Globus pallidus (tissue), 1 donor: ENCODE measurements at regions not wholly inside any gene's neighbourhood (a gene's known extent, or its start where the extent isn't known, plus 50 kb on each side); places are given as distances from the start of the nearest gene placed in this dataset.
A peak's percentile ranks its signal among the peaks of the same experiment; 100 is the strongest.

ENCODE experiments used
- DNase-seq: peaks from one replicate; pipeline ENCODE4 v3.0.0-alpha.2; 2015; ENCODE audit warnings: low spot score

DNA sequence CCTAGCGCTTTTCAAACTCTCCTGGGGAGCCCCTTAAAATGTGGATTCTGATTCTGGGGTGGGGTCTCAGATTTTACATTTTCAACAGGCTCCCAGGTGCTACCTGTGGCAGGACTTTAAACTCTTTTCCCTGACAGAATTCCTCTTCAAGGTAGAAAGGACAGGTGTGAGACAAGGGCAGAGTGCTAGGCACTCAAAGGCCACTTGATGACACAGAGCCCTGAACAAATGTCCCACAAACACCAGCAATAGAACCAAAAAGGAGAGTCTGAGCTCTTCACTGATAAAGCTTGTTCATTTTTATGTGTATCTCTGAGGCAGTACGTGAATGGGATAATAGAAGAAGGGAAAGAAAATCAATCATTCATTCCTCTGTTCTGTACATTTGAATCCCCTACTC, 77.7 kb upstream of the PELI1 start:
- DNase-seq: no peak

DNA sequence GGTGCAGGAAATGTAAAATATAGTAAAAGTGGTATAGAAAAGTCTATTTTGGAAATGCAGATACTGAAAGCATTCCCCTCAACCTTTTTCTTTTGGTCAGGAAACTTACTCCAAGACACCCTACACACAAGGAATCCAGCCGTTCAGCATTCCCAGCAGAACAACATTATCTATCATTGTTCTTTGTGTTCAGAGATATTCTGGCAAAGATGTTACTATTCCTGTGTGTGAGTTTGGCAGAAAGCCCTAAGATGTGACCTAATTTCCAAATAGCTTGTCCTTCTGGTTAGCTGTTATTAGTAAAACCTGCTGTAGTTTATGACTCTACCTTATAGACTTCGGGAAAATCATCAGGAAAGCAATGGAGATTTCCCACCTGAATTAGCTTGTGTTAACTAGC, 78.1 kb upstream of the PELI1 start:
- DNase-seq: peak; percentile 56

DNA sequence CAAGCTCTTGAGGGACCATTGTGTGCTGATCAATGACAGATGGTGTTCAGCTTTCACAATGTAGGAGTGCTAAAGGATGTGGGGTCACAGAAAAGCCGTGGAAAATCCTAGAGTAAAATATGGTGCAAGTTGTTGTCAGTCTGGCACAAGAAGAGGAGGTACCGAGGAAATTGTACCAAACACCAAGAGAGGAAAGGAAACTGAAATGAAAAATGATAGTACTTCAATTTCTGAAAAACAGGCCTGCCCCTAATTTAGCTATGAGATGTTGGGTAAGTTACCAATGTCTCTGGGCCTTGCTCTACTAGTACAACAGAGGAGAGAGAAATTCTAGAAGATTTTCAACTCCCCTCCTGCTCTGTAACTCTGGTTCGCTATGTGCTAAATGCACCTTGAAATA, 78.8 kb upstream of the PELI1 start:
- DNase-seq: no peak

- DNase-seq: no peak
Observed at GRCh38 chr2:64225491-64225890, 81.3 kb upstream of the PELI1 start.

- no peak for DNase-seq
Observed at GRCh38 chr2:64226611-64227010, 82.4 kb upstream of the PELI1 start.

GRCh38 chr2:64227603-64228125, 83.4 kb upstream of the PELI1 start:
- no peak for DNase-seq

DNA sequence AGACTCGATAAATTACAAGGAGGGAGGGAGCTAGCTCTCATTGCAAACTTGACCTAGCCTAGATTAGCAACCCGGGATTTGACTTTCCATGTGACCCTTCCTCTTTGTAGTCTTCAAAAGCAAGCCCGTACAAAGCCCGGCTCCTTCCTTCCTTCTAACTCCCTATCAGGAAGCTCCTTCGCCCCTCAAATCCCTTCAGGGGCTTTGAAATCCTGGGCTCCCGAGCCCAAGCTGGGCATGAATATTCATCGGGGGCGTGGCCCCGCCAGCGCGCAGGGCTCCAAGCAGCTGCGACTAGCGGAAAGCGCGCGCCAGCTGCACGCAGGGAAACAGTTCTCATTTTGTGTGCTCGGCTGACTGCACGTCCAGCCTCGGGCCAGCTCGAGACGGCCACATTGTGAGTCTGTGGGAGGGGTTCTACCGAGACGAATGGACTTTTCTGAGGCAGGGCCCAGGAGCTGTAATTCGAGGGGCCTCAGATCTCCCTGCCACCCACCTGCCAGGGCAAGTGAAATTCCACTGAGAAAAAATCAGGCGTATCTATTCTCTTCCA, 84.0 kb upstream of the PELI1 start:
- peak; percentile 96 for DNase-seq

- DNase-seq: no peak
Observed at GRCh38 chr2:64228918-64229317, 84.7 kb upstream of the PELI1 start.

DNA sequence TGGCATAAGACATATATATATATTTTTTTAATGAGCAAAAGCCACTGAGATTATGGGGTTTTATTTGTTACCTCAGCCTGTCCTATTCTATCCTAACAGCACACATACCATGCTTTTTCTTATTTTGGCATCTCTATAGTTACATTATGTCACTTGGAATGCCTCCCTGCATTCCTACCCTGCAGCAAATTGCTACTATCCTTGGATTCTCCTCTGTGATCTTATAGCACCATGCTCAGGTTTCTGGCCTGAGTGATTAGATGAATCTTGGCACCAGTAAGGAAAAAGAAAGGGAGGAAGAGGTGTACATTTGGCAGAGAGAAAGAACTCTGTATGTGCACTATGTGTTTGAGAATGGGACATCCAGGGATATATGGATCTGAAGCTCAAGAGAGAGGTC, 86.3 kb upstream of the PELI1 start:
- no peak for DNase-seq

GRCh38 chr2:64232266-64232665, 88.0 kb upstream of the PELI1 start:
- DNase-seq: no peak

GRCh38 chr2:64233376-64233922, 89.2 kb upstream of the PELI1 start:
- DNase-seq: no peak

DNA sequence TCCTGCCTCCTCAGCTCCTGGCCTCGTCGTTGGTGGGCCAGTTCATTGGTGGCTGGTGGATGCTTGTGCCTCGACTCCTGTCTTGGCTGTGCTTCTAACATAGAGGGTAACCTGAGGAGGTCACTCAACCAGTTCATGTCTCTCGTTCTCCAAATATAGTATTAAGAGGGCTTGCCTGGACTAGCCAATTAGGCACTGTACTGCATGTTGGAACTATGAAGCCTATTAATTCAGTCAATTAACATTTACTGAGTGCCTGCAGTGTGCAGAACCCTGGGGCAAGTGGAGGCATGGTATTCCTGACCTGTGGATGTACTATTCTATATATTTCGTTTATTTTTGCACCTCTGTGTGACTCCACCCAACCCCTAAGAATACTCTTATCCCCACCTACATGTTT, 89.9 kb upstream of the PELI1 start:
- DNase-seq: no peak

- no peak for DNase-seq
Observed at GRCh38 chr2:64234785-64235184, 90.6 kb upstream of the PELI1 start.

- no peak for DNase-seq
Observed at GRCh38 chr2:64237266-64237665, 93.0 kb upstream of the PELI1 start.

DNA sequence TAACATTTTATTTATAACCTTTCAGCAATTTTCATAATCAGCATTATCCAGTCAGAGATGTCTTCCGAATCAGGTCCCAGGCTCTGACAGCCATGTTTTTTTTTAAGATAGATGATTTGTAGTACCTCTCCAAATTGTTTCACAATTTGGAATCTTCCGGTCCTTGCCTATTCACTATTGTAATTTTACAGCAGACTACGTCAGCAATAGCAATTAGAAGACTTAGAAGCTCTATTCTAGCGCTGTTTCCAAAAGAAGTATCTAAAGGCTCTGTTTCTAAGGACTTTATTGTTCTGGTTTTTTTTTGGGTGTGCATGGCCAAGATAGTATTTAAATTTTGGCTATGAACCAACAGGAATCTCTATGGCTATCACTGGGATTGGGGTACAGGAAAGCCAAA, 94.6 kb upstream of the PELI1 start:
- no peak for DNase-seq

- no peak for DNase-seq
Observed at GRCh38 chr2:64243081-64244036, 99.1 kb upstream of the PELI1 start.

- no peak for DNase-seq
Observed at GRCh38 chr2:64244037-64244416, 99.8 kb upstream of the PELI1 start.

DNA sequence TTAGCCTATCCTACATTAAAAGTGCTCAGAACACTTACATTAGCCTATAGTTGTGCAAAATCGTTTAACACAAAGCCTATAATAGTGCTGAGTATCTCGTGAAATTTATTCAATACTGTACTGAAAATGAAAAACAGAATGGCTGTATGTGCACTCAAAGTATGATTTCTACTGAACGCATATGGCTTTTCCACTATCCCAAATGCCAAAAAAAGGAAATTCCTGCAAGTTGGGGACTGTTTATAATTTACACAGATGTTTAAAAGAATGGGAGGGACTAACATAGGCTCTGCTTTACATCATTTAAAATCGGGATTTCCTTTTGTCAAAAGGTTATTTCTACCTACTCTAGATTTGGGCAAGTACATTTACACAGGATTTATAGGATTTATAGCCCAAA, 101.4 kb upstream of the PELI1 start:
- no peak for DNase-seq

- no peak for DNase-seq
Observed at GRCh38 chr2:64246962-64247361, 102.7 kb upstream of the PELI1 start.

- no peak for DNase-seq
Observed at GRCh38 chr2:64249426-64249825, 105.2 kb upstream of the PELI1 start.

DNA sequence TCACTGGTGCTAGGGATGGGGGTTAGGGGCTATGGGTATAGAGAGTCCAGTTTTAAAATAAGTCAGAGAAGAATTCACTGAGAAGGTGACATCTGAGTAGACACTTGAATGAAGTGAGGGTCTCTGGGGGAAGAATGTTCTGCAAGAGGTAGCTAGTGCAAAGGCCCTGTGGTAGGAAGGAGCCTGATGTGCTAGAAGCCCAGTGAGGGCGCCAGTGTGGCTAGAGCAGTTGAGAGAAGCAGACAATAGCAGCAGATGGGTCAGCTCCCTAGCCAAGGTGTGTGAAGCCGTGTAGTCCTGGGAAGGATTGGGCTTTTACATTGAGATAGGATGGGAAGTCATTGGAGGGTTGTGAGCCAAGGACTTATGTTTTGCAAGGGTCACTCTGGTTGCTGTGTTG, 105.8 kb upstream of the PELI1 start:
- DNase-seq: no peak

DNA sequence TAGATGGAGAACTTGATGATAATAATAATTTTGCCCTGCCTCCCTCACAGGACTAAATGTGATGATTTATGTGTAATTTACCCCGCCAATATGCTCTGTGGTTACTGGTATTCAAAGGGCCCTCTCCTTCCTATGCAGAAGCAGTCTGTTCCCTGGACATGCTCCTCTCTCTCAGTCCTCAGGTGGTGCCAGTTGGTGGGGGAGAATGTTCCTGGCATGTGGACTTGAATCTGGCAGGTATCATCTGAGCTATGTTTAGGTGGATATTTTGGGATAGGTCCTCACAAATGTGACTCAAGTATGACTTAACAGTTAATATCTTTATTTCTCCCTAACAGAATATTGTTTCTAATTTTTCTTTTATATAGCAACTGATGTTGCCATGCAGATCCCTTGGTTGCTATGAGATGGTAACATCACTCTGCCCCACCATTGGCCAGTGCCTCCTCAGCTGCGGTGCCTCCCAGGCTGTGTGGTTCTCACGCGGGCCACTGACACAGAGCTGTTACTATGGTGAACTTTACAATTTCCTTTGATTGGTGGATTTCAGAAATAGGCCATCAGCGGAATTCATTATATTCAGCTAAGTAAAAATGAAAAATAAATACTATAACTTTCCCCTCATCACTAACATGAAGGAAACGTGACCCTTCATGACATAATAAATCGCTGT, 106.7 kb upstream of the PELI1 start:
- DNase-seq: no peak
